ENCODE measurements at regions not wholly inside any gene's neighbourhood (a gene's known extent, or its start where the extent isn't known, plus 50 kb on each side); places are given as distances from the start of the nearest gene placed in this dataset.

DNA sequence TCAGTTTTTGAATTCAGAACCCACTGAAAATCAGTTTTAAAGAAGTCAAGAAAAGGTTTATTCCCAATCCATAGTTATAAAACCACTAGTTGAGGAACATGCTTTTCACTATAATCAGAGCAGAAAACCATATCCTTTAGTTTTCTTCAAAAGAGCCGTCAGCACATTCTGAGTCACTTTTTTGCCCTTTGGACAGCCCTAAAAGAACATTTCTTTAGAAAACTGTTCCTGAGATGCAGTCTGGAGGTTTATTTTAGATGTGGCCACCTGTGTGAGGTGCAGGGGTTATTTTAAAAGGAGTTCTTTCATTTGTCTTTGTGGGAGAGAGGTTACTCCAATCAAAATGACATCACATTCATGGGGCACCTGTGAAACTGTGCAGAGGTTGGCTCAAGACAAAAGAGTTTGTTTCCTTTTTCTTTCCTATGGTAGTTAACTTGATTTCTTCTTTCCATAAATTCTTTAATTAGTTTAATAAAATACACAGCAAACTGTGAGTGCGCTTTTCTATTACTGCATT is 221.6 kb upstream of the RPS23 start:
- TF ChIP-seq, protein P1, sequence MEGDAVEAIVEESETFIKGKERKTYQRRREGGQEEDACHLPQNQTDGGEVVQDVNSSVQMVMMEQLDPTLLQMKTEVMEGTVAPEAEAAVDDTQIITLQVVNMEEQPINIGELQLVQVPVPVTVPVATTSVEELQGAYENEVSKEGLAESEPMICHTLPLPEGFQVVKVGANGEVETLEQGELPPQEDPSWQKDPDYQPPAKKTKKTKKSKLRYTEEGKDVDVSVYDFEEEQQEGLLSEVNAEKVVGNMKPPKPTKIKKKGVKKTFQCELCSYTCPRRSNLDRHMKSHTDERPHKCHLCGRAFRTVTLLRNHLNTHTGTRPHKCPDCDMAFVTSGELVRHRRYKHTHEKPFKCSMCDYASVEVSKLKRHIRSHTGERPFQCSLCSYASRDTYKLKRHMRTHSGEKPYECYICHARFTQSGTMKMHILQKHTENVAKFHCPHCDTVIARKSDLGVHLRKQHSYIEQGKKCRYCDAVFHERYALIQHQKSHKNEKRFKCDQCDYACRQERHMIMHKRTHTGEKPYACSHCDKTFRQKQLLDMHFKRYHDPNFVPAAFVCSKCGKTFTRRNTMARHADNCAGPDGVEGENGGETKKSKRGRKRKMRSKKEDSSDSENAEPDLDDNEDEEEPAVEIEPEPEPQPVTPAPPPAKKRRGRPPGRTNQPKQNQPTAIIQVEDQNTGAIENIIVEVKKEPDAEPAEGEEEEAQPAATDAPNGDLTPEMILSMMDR (IDR thresholded peaks at IDR 0.05): no peak
- no peak for DNase-seq (ENCODE audit: low spot score)
- no peak overlapping the region for H3K4me3 Mint-ChIP-seq (ENCODE audit: unreplicated experiment)
- H3K27me3 Mint-ChIP-seq (ENCODE audit: low read depth): no peaks in the 10 kb centered on the region
- peaks cover 13% of the 10 kb centered on the region for H3K9me3 Mint-ChIP-seq (ENCODE audit: low read depth)
- H3K4me1 Mint-ChIP-seq (ENCODE audit: low read depth): no peaks in the 10 kb centered on the region
- H3K27ac Mint-ChIP-seq (ENCODE audit: unreplicated experiment): no peak overlapping the region
- peaks cover 4% of the 10 kb centered on the region for H3K36me3 Mint-ChIP-seq (ENCODE audit: low read depth)

DNA sequence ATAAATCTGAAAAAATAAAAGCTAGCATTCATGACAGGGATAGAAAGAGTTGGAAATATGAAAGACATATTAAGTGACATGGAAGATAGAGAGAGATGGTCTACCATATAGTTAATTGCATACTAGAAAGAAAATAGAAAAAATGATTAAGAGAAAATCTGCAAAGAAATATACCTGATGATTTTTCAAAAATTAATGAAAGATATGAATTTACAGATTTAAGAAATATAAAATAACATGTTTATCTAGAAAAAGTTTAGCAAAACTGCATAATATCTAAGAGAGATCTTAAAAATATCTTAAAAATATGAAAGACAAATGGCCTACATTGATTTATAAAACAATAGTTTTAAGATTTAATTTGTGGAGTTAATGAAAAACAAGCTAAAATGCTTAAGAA is 219.1 kb upstream of the RPS23 start:
- Mint-ChIP-seq H3K4me1 (ENCODE audit: low read depth) (no peaks in the 10 kb centered on the region), H3K36me3 (ENCODE audit: low read depth) (peaks cover 4% of the 10 kb centered on the region)
- TF ChIP-seq, protein P1 (IDR thresholded peaks at IDR 0.05): no peak

DNA sequence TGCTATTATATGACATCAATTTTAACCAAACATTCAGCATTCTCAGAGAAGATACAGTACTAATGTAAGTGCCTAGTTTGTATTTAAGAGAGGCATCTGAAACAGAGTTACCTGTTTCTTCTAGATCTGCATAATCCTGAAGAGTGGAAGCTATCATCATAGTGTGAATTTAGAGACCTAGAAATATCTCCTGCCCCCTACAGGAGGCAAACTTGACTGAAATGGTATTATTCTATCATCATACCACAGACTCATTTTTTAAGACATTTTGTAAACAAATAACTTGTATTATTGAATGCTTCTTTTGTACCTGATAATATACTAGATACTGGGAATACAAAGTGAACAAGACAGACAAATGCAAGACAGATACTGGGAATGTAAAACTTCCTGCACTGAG is 216.8 kb upstream of the RPS23 start:
- H3K4me3 Mint-ChIP-seq (ENCODE audit: unreplicated experiment): no peak overlapping the region
- no peak for DNase-seq (ENCODE audit: low spot score)
- H3K27me3 Mint-ChIP-seq (ENCODE audit: low read depth): no peaks in the 10 kb centered on the region
- TF ChIP-seq, protein P1 (IDR thresholded peaks at IDR 0.05): peak; percentile 57
- peaks cover 13% of the 10 kb centered on the region for H3K9me3 Mint-ChIP-seq (ENCODE audit: low read depth)
- H3K4me1 Mint-ChIP-seq (ENCODE audit: low read depth): no peaks in the 10 kb centered on the region
- H3K36me3 Mint-ChIP-seq (ENCODE audit: low read depth): peaks cover 4% of the 10 kb centered on the region
- H3K27ac Mint-ChIP-seq (ENCODE audit: unreplicated experiment): no peak overlapping the region

More for the DNA sequence above, 219.1 kb upstream of the RPS23 start:
- Mint-ChIP-seq H3K27ac (ENCODE audit: unreplicated experiment) (no peak overlapping the region), H3K9me3 (ENCODE audit: low read depth) (peaks cover 13% of the 10 kb centered on the region), H3K27me3 (ENCODE audit: low read depth) (no peaks in the 10 kb centered on the region), H3K4me3 (ENCODE audit: unreplicated experiment) (no peak overlapping the region)
- no peak for DNase-seq (ENCODE audit: low spot score)

DNA sequence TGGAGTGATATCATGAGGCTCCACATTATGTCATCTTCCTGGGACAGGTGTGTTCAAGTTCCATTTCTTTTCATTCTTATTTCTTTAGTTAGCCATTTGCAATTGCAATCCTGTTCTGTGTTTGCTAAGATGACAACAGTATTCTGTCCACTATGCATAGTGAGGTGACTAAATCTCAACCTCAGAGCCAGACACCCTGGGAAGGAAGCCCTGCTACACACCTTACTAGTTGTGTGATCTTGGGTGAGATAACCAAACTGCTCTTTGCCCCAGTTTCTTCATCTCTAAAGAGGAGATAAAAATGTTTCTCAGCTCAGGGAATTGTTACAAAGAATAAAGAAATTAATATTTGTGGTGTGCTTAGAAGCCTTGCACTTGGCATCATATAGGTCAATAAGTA is 215.1 kb upstream of the RPS23 start:
- peaks cover 4% of the 10 kb centered on the region for H3K36me3 Mint-ChIP-seq (ENCODE audit: low read depth)
- TF ChIP-seq, protein P1 (IDR thresholded peaks at IDR 0.05): no peak
- DNase-seq (ENCODE audit: low spot score): no peak
- no peaks in the 10 kb centered on the region for H3K4me1 Mint-ChIP-seq (ENCODE audit: low read depth)
- no peaks in the 10 kb centered on the region for H3K27me3 Mint-ChIP-seq (ENCODE audit: low read depth)
- no peak overlapping the region for H3K4me3 Mint-ChIP-seq (ENCODE audit: unreplicated experiment)
- no peak overlapping the region for H3K27ac Mint-ChIP-seq (ENCODE audit: unreplicated experiment)
- H3K9me3 Mint-ChIP-seq (ENCODE audit: low read depth): peaks cover 8% of the 10 kb centered on the region

GRCh38 chr5:82491397-82491796 is 213.2 kb upstream of the RPS23 start:
- Mint-ChIP-seq H3K4me1 (ENCODE audit: low read depth) (no peaks in the 10 kb centered on the region), H3K27me3 (ENCODE audit: low read depth) (no peaks in the 10 kb centered on the region), H3K36me3 (ENCODE audit: low read depth) (peaks cover 3% of the 10 kb centered on the region), H3K9me3 (ENCODE audit: low read depth) (peaks cover 6% of the 10 kb centered on the region), H3K4me3 (ENCODE audit: unreplicated experiment) (no peak overlapping the region), H3K27ac (ENCODE audit: unreplicated experiment) (no peak overlapping the region)
- TF ChIP-seq, protein P1 (IDR thresholded peaks at IDR 0.05): no peak
- DNase-seq (ENCODE audit: low spot score): no peak

Data from chondrocyte (in vitro differentiated cells).